ENCODE measurements at regions not wholly inside any gene's neighbourhood (a gene's known extent, or its start where the extent isn't known, plus 50 kb on each side); places are given as distances from the start of the nearest gene placed in this dataset.
A peak's percentile ranks its signal among the peaks of the same experiment; 100 is the strongest.

- peak; percentile 48 for DNase-seq
Measured at GRCh38 chr18:68623342-68623741, 91.6 kb downstream of the TMX3 start.

- DNase-seq, result no peak
Measured at GRCh38 chr18:68611311-68611710, 103.6 kb downstream of the TMX3 start.

GRCh38 chr18:68608851-68609490 is 105.9 kb downstream of the TMX3 start:
- DNase-seq, result no peak

- no peak for DNase-seq
Measured at GRCh38 chr18:68607852-68608251, 107.1 kb downstream of the TMX3 start.

- DNase-seq, result no peak
Measured at GRCh38 chr18:68604256-68604655, 110.7 kb downstream of the TMX3 start.

- no peak for DNase-seq
Measured at GRCh38 chr18:68596016-68596415, 118.9 kb downstream of the TMX3 start.

- no peak for DNase-seq
Measured at GRCh38 chr18:68588169-68588568, 126.7 kb downstream of the TMX3 start.

- DNase-seq, result no peak
Measured at GRCh38 chr18:68583685-68584084, 131.2 kb downstream of the TMX3 start.

GRCh38 chr18:68574311-68574710 is 140.6 kb downstream of the TMX3 start:
- no peak for DNase-seq

- DNase-seq, result no peak
Measured at GRCh38 chr18:68569936-68570335, 145.0 kb downstream of the TMX3 start.

- DNase-seq, result no peak
Measured at GRCh38 chr18:68568364-68569155, 146.3 kb downstream of the TMX3 start.

GRCh38 chr18:68566991-68567390 is 147.9 kb downstream of the TMX3 start:
- no peak for DNase-seq

- no peak for DNase-seq
Measured at GRCh38 chr18:68564961-68565360, 149.9 kb downstream of the TMX3 start.

- no peak for DNase-seq
Measured at GRCh38 chr18:68564351-68564750, 150.6 kb downstream of the TMX3 start.

GRCh38 chr18:68560128-68560527 is 154.8 kb downstream of the TMX3 start:
- DNase-seq, result no peak

GRCh38 chr18:68557183-68557582 is 157.7 kb downstream of the TMX3 start:
- DNase-seq, result no peak

GRCh38 chr18:68555879-68556301 is 159.0 kb downstream of the TMX3 start:
- DNase-seq, result no peak

- DNase-seq, result no peak
Measured at GRCh38 chr18:68548904-68549870, 165.7 kb downstream of the TMX3 start.

- no peak for DNase-seq
Measured at GRCh38 chr18:68543344-68543743, 171.6 kb downstream of the TMX3 start.

GRCh38 chr18:68542846-68543245 is 172.1 kb downstream of the TMX3 start:
- no peak for DNase-seq

- no peak for DNase-seq
Measured at GRCh38 chr18:68533641-68534040, 181.3 kb downstream of the TMX3 start.

GRCh38 chr18:68532328-68532885 is 182.5 kb downstream of the TMX3 start:
- DNase-seq, result no peak

- no peak for DNase-seq
Measured at GRCh38 chr18:68525091-68525490, 189.8 kb downstream of the TMX3 start.

Data from hematopoietic multipotent progenitor cell treated with erythropoietin and hydrocortisone succinate and interleukin-3 and kit ligand, for 8 days (in vitro differentiated cells).